ENCODE measurements at regions not wholly inside any gene's neighbourhood (a gene's known extent, or its start where the extent isn't known, plus 50 kb on each side); places are given as distances from the start of the nearest gene placed in this dataset.
A peak's percentile ranks its signal among the peaks of the same experiment; 100 is the strongest.

- TF ChIP-seq RXRA (IDR thresholded peaks at IDR 0.05; ENCODE audit: borderline replicate concordance, low read depth), result no peak
- TF ChIP-seq CTCF (IDR thresholded peaks at IDR 0.05), result no peak
- no peak for TF ChIP-seq MXI1 (IDR thresholded peaks at IDR 0.05; ENCODE audit: low read depth, low read length)
- peak; percentile 46; the same call in 1 of the 2 replicates for TF ChIP-seq FOSL2 (IDR thresholded peaks at IDR 0.05; ENCODE audit: borderline replicate concordance, low read depth)
- no peak for TF ChIP-seq NFIC (IDR thresholded peaks at IDR 0.05; ENCODE audit: borderline replicate concordance)
- no peak for TF ChIP-seq RAD21 (IDR thresholded peaks at IDR 0.05; ENCODE audit: low read length)
- peak; percentile 22; the same call in 1 of the 2 replicates for TF ChIP-seq JUND (IDR thresholded peaks at IDR 0.05)
- no peak for TF ChIP-seq EP300 (IDR thresholded peaks at IDR 0.05; ENCODE audit: borderline replicate concordance in 1 of 2, low read depth in 1 of 2, low read length in 1 of 2)
- TF ChIP-seq CHD2 (IDR thresholded peaks at IDR 0.05; ENCODE audit: low read length, partially characterized antibody), result no peak
- TF ChIP-seq TEAD4 (IDR thresholded peaks at IDR 0.05; ENCODE audit: borderline replicate concordance, insufficient read depth), result no peak
- no peak for TF ChIP-seq NRF1 (IDR thresholded peaks at IDR 0.05; ENCODE audit: low read depth, low read length)
Observed at GRCh38 chr21:14603202-14603601, 57.1 kb upstream of the SAMSN1 start.

Data from SK-N-SH (cell line).